ENCODE measurements at regions not wholly inside any gene's neighbourhood (a gene's known extent, or its start where the extent isn't known, plus 50 kb on each side); places are given as distances from the start of the nearest gene placed in this dataset.
A peak's percentile ranks its signal among the peaks of the same experiment; 100 is the strongest.

GRCh38 chr21:33125680-33126375 is 55.9 kb downstream of the OLIG1 start:
- no peak for DNase-seq
- intact Hi-C loops (cut with DNase I) = no loop called here
- no peak overlapping the region for H3K27ac ChIP-seq
- no peaks in the 10 kb centered on the region for H3K9me3 ChIP-seq
- no peaks in the 10 kb centered on the region for H3K4me1 ChIP-seq (ENCODE audit: insufficient read depth)
- TF ChIP-seq POLR2A (IDR thresholded peaks at IDR 0.05) (no peak), CTCF (IDR thresholded peaks at IDR 0.05) (no peak), EP300 (IDR thresholded peaks at IDR 0.05) (no peak)
- H3K4me3 ChIP-seq = no peak overlapping the region
- WGBS, 3 donors = 63 to 72% (median 70%) methylated on average over 9 of the region's 9 CpGs
- no peaks in the 10 kb centered on the region for H3K27me3 ChIP-seq
- no peaks in the 10 kb centered on the region for H3K36me3 ChIP-seq

- H3K4me1 ChIP-seq (ENCODE audit: insufficient read depth) = no peaks in the 10 kb centered on the region
- TF ChIP-seq CTCF (IDR thresholded peaks at IDR 0.05) (no peak), EP300 (IDR thresholded peaks at IDR 0.05) (no peak), POLR2A (IDR thresholded peaks at IDR 0.05) (no peak)
- no peak overlapping the region for H3K4me3 ChIP-seq
- WGBS, 3 donors = 61 to 65% (median 61%) methylated on average over 7 of the region's 7 CpGs
- no peaks in the 10 kb centered on the region for H3K27me3 ChIP-seq
- no peaks in the 10 kb centered on the region for H3K36me3 ChIP-seq
- intact Hi-C loops (cut with DNase I) = no loop called here
- H3K27ac ChIP-seq = no peak overlapping the region
- DNase-seq = no peak
- H3K9me3 ChIP-seq = no peaks in the 10 kb centered on the region
Measured at GRCh38 chr21:33126569-33126968, 56.6 kb downstream of the OLIG1 start.

GRCh38 chr21:33127154-33127867 is 57.4 kb downstream of the OLIG1 start:
- TF ChIP-seq CTCF (IDR thresholded peaks at IDR 0.05) (peak in 1 of 3 donors; percentile 17), EP300 (IDR thresholded peaks at IDR 0.05) (no peak)
- DNase-seq = peak in 4 of 5 donors; percentile 9 to 55 (median 24)
- H3K27me3 ChIP-seq = no peaks in the 10 kb centered on the region
- no peaks in the 10 kb centered on the region for H3K36me3 ChIP-seq
- no peak overlapping the region for H3K4me3 ChIP-seq
- WGBS, 3 donors = 2% methylated on average over 18 of the region's 18 CpGs
- H3K27ac ChIP-seq = no peak overlapping the region
- H3K4me1 ChIP-seq (ENCODE audit: insufficient read depth) = no peaks in the 10 kb centered on the region
- intact Hi-C loops (cut with DNase I) = no loop called here
- H3K9me3 ChIP-seq = no peaks in the 10 kb centered on the region

- H3K4me1 ChIP-seq (ENCODE audit: insufficient read depth) = no peaks in the 10 kb centered on the region
- no peaks in the 10 kb centered on the region for H3K9me3 ChIP-seq
- no peaks in the 10 kb centered on the region for H3K27me3 ChIP-seq
- DNase-seq = no peak
- no peak overlapping the region for H3K27ac ChIP-seq
- H3K4me3 ChIP-seq = no peak overlapping the region
- TF ChIP-seq CTCF (IDR thresholded peaks at IDR 0.05) = no peak
- no peak for TF ChIP-seq EP300 (IDR thresholded peaks at IDR 0.05)
- TF ChIP-seq POLR2A (IDR thresholded peaks at IDR 0.05) = no peak
- intact Hi-C loops (cut with DNase I) = no loop called here
- H3K36me3 ChIP-seq = no peaks in the 10 kb centered on the region
- 15 to 25% (median 22%) methylated on average over 6 of the region's 6 CpGs for WGBS, 3 donors
Measured at GRCh38 chr21:33127868-33128242, 57.9 kb downstream of the OLIG1 start.

Measured in ovary (tissue), 7 donors.